GM04504 (cell line): ENCODE measurements at regions not wholly inside any gene's neighbourhood (a gene's known extent, or its start where the extent isn't known, plus 50 kb on each side); places are given as distances from the start of the nearest gene placed in this dataset.
A peak's percentile ranks its signal among the peaks of the same experiment; 100 is the strongest.

Experiments
- DNase-seq: peaks from one replicate; pipeline ENCODE4 v3.0.0-alpha.2; 2012; ENCODE audit warnings: low read depth

DNA sequence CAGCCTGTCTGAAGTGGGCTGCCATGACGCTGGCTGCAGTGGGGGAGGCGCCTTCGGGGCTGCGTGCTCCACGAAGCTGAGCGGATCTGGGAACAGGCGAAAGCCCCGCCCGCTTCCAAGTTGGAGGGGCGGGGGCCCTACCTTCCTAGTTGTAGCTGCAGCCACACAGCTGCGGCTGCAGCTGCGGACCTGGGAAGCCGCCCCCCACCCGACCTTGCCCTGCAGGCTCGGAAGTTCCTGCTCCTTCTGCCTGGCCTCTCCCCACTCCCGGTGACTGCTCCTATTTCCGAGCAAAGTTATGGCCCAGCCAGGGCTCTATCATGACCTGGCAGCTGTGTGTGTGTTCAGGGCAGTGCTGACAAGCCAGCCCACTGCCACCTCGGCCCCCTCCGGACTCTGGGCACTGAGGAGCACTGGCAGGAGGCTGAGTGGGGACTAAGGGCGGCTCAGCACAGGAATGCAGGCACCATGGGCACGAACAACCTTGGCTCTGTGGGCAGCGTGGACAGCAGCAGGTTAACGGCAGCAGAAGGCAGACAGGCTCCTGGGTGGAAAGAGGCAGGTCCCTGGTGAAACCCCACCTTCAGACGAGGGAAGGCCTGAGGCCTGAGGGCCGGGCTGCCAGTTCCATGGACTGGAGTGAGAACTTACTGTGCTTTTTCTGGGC lies 352.4 kb upstream of the TMCO5A start:
- no peak for DNase-seq

DNA sequence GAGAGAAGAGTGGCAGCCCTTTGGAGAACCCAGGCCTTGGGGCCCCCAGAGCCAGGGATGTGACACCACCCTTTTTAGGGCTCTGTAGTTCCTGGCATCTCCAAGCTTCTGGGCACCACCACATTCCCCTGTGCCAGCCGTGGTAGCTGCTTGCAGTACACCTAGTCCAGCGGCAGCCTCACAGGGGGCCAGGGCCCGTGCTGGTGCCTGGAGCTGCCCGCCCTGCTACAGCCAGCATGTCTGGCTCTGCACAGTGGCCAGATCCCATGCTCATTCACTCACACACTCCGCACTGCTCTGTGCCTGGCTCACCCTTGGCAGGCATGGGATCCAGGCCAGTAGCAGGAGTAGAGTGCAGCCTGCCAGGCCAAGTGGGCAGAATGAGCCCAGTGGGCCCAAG lies 351.6 kb upstream of the TMCO5A start:
- DNase-seq, result no peak

DNA sequence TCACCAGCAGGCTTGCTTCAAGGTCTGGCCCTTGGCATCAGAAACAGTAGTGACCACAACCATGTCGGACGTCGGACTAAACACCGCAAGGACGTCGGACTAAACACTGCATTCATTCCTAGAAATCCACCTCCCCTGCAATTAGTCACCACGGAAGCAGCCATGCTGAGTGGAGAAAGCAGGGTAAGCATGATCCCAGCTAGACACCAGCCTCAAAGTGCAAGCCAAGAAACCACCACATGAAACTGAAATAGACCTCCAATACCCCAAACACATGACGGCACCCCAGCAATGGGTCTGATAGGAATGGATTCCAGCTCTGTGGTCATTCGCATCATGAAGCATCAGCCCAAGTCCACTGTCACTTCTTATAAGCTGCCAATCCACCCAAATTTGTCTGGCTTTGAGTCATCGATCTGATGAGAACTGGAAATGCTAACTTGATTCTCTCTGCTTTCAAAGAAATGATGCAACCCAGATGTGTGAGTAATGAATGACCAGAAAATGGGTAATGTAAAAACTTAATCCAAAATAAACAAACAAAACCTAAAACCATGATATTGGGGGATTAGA lies 348.3 kb upstream of the TMCO5A start:
- DNase-seq, result peak; percentile 11

DNA sequence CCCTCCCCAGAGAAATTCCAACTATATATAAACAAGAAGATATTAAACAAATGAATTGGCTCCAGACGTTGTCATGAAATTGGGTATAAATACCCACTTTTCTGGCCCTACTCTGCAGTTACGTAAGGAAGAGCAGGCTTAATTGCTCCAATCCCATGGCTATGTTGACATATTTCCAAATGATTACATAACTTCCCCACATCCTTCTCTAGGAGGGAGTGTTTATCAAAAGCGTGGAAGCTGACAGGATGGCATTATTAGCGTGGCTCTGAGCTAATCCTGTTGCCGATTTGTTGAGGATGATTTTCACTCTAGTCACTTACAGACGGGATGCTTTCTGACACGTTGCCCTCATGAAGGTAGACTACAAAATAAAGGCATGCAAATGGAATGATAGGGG lies 347.5 kb upstream of the TMCO5A start:
- peak; percentile 12 for DNase-seq

DNA sequence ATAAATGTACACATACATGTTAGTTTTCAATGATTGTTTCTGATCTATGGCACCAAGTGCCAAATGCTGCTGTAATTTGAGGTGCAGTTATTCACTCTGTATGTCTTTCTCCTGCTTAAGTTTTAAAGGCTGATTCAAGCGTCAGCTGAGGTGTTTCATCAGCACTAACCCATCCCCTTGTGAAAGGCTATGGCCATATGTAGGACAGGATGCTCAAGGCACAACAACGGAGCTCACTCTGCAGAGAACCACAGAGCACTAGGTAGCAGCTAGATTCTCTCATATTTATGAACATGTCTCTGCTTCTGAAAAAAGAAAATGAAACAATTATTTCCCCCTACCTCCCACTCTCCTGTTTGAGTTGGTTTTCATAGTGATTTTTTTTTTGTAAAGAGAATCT lies 340.0 kb upstream of the TMCO5A start:
- DNase-seq, result no peak

DNA sequence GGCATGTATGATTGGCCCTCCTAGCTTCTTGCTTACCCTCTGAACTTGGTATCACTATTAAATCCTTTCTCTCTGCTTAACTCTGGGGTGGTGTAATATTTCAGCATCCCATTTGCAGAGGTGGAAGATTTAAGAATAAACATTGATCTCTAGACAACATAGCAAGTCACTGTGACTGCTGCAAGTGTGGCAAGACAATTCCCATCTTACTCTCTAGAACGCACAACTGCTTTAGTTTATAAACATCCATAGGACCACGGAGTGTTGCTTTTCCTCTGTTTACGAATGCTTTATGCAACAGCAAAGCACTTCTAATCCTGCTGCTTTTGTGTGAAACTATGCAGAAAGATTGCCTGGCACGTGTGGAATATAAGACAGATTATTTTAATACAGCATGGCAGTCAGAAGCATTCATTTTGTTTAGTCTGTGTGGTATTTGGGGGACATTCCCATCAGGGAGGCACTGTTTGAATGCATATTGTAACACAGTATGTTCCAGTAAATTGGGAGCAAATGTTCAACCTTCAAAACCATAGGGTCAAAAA lies 338.9 kb upstream of the TMCO5A start:
- no peak for DNase-seq

DNA sequence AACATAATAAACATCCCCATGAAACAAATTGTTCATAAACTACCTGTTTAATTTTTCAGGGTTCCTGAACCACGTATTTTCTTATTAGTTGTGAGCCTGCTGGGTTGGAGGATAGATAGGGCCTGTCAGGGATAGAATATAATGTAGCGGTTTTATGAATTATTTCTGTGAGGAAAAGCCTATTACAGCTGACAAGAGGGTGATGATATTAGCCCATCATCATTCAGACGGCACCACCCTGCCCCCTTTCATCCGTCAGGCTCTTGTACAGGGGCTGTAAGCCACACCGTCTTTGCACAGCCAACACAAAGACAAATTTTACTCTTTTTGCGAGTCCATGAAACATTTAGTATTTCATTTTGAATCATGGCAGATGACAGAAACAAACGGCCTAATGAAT lies 335.3 kb upstream of the TMCO5A start:
- no peak for DNase-seq

DNA sequence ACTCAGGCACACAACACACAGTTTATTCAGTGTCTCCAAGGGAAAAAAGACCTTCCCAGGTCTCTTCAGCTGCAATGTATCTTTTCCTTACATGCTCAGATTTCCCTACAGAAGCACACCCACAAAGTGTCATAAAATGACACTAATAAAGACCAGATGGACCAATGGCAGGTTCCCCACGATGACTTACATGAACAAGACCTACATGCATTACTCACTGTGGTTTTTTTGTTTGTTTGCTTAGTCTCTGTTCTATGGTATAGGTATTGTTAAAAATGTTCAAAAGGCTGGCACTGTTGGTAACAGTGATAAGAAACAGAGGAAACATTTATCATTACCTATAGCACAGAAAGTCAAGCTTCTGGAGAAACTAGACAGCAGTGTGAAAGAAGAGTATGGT lies 318.2 kb upstream of the TMCO5A start:
- no peak for DNase-seq

DNA sequence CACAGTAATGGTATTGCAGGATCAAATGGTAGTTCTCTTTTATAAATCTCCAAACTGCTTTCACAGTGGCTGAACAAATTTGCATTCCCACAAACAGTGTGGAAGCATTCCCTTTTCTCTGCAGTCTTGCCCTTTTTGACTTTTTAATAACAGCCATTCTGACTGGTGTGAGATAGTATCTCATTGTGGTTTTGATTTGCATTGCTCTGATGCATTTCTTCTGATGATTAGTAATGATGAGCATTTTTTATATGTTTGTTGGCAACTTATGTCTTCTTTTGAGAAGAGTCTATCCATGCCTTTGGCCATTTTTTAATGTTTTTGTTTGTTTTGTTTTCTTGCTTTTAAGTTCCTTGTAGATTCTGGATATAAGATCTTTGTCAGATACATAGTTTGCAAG lies 316.1 kb upstream of the TMCO5A start:
- DNase-seq, result no peak

DNA sequence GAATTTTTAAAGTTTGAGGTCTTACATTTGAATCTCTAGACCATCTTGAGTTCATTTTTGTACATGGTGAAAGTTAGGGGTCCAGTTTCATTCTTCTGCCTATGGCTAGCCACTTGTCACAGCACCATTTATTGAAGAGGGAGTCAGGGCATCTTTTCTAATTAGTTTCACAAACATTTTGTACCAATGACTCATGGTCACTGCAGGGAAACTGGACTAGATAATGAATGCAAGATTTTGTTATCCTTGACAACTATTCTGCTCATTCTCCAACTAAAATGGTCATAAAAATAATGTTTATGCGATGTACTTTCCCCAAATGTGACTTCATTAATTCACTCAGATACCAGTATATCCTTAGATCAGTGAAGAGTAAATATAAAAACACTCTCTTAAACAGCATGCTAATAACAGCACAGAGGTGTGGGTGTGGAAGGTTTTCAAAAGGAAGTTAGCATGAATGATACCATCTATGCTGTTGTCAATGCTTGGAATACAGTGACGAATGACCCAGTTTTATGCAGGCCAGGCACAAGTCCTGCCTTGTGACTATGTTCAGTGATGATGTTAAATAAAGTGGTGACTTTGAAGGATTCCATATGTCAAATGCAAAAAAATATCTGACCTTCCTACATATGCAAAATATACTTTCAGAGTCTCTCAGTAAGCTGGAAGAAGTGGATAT lies 314.9 kb upstream of the TMCO5A start:
- no peak for DNase-seq

DNA sequence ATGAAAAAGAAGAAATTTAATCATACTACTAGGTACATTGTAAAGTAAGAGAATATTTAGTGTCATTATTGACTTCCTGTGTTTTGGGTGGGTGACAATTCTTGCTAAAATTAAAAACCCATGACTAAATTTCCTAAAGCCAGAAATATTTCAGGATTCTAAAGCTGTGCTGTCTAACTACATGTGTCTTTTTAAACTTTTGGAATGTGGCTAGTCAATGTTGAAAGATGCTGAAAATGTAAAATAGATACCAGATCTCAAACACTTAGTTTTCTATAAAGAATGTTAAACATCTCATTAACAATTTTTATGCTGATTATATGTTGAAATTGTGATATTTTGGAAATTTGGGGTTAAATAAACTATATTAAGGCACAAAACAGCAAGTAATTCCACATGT lies 308.9 kb upstream of the TMCO5A start:
- DNase-seq, result no peak

DNA sequence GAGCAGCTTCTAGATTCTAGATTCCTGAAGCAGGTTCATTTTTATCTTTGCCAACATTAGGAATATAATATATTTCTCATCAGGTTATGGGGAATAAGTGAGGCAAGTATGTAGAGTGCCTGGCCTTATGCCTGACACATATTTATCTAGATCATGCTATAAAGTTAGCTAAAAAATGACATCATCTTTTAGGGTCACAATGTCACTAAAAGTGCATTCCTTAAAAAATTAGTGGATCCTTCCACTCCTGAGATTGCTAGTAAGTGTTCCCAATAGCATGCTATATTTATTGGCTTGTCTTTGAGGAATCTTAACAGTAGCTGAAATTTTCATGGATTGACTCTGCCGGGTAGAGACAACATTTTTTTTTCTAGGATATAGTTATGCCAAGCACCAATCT lies 305.9 kb upstream of the TMCO5A start:
- DNase-seq, result no peak

DNA sequence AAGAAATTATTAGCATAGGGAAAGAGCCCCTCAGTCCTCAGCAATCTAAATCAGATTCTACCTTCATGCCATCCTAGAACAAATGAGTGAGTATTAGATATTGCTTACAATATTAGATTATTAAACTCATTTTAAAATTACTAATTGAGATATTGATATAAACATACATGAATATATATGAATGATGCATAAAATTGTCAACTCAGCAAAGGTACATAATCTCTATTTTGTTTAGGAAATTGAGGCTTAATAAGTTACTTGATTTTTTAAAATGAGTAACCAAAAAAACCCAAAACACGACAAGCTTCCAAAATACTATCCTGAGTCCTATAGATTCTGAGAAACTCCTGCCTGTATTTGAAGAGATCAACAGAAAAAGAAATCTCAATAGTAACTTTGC lies 297.7 kb upstream of the TMCO5A start:
- no peak for DNase-seq

DNA sequence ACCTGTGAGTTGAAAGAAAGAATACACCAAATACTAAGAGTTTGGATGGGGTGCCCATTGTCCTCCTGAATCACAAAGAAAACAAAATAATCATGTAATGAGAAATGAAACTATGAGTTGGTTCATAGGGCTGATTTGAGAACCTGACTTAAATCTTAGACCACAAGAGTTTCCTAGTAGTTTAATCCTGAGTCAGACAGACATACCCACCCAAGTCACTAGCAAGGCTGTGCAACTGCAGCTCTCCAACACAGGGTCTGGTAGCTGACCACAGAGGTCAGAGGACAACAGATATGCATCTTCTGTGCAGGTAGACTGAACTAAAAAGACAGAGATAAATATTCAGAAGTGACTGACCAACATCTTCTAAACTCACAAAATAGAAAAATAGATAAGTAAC lies 296.3 kb upstream of the TMCO5A start:
- no peak for DNase-seq

DNA sequence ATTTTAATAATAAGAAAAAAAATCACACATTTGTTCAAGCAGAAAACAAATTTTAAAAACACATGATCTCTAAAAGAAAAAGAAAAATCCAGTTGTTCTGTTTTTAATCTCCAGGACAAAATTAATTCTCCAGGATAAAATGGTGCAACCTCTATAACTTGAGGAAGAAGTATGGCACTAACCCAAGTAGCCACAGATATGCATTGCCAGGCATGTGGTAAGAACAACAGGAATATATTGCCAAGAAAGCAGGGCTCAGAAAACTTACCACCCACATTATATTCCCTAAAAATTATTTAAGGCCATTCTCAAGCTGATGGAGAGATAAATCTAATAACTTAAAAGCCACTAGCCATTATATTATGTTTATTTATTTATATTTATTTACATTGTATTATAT lies 295.7 kb upstream of the TMCO5A start:
- no peak for DNase-seq

DNA sequence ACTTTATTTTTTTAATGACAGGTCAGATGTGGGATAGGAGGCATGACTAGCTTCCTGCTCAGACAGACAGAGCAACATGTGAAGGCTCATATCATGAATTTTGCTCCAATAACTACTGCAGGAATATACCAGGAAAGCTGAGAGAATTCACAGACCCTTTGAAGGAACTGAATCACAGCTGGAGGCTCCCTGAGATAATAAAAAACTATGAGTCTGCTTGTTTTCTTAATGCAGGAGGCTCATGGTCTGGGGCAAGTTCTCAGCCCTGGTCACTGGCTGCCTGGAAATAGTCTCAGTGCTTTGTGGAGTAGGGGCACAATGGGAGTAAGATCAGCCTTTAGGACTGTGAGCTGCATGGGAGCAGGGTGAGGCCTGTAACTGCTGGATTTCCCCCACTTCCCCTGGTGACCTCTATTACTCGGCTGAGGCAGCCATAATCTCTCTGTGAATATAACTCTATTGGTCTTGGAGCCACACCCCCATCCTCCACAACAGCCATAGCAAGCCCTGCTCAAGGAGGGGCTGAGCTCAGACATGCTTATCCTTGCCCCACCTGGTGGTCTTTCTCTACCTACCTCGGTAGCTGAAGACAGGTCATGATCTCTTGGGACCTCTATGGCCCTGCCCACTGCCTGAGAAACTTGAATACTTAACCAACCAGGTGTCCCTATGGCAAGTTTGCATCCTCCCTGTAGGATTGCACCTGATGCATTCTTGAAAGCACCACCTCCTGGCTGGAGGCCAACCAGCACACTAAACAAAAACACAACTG lies 281.6 kb upstream of the TMCO5A start:
- DNase-seq, result no peak

DNA sequence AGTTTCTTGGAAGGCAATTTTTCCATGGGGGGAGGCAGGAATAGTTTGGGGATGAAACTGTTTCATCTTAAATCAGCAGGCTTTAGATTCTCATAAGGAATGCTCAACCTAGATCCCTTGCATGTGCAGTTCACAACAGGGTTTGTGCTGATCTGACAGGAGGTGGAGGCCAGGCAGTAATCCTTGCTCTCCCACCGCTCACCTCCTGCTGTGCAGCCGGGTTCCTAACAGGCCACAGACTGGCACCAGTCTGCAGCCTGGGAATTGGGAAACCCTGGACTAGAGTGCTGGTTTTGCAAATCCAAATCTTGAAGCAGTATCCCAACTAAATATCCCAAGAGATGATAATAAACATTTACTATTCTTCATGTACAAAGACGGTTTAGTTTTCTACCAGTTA lies 256.3 kb upstream of the TMCO5A start:
- DNase-seq, result no peak

DNA sequence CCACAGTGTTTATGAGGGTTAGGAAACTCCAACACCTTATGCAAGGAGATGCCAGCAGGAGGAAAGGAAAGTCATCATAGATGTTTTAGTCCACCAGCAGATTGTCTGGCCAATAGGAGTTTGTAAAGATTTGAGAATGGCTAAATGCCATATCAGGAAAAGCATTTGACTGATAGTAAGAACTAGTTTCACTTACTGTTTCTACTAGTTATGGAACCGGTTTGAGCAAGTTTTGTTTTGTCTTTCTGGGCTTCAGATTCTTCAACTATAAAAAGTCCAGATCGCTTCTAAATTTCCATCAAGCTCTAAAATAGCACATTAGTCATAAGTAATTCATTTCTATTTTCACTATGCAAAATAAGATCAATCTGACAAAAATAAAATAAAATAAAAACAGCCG lies 254.8 kb upstream of the TMCO5A start:
- no peak for DNase-seq

DNA sequence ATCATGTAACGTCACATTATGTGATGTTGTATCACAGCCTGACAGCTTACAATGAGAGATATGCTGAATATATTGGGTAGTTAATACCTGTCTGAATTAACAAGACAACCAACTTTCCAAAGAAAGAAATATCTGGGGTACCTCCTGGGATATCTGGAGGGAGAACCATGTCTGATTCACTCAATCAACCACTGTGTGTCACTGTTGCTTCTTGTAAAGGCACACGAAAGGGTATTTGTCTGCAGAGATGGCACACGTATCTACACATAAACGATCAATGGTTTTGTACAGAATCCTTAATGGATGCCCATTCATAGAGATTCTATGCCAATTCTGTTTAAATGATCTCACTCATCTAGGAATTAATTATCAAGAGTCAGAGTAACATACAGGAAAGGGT lies 252.1 kb upstream of the TMCO5A start:
- DNase-seq, result no peak

DNA sequence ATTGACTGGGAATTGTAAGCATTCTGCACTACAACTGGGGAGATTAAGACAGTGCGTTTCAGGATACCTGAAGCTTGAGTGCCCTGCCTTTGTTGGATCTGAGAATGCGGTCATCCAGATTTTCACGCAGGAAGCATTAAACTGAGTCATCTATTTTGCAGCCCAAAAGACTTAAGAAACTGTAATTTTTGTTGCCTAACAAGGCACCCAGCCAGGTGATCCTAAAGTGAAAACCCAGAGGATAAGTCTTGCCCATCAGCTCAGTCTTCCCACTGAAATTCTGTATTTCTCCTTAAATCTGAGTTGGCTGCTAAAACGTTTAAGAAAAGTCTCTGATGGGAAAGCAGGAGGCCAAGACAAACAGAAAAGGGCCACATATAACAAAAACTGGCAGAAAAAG lies 242.5 kb upstream of the TMCO5A start:
- DNase-seq, result no peak

DNA sequence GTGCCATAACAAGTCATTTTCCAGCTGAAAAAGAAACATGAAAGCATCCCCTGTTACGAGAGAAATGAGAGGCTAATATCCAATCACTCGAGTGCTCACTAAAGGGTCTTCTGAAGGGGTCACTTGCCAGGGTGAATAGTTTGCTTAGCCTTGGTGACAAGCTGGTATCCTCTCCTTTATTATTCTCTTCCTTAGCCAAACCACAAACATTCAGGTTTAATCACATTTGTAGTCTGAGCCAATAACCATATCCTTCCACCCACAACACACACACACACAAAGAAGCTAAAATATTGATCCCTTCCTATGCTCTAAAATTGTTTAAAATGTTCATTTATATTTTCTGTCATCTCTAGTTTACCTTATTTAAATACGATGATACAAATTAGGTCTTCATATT lies 240.5 kb upstream of the TMCO5A start:
- DNase-seq, result no peak

DNA sequence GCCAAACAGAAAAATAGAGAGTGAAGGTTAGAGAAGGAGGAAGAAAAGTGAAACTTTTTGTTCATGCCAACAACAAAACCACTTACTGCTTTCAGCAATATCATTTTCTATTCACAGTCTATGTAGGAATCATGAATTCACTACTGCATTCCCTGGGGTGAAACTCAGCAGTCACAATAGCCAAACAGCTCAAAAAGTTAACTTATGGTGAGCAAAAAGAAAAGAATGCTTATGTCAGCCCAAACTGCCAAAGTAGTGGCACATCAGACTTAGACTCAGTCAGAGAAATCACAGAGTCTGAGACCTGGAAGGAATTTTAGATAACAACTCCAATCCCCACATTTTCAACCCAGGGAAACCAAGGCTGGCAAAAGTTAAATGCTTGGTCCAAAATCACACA lies 238.7 kb upstream of the TMCO5A start:
- peak; percentile 12 for DNase-seq

DNA sequence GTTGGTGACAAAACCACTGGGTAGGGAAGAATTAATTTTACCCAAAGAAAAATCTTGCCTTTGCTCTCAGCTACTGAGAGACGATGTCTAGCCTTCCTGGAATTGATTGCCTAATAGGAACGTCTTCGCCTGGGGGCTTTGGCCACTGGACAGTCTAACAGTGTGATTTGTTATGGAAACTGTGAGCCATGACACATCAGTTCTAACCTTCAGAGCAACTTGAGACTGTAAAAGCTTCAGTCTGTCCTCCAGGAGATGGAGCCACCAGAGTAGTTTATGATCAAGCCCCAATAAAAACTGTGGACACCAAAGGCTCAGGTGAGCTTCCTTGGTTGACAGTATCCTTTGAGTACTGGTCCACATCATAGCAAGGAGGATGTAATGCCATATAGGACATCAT lies 235.8 kb upstream of the TMCO5A start:
- no peak for DNase-seq
